Astrocyte of the spinal cord (primary cell): ENCODE measurements at regions not wholly inside any gene's neighbourhood (a gene's known extent, or its start where the extent isn't known, plus 50 kb on each side); places are given as distances from the start of the nearest gene placed in this dataset.
A peak's percentile ranks its signal among the peaks of the same experiment; 100 is the strongest.

Source experiments
- DNase-seq: peaks from one replicate; pipeline ENCODE4 v3.0.0; 2011; ENCODE audit warnings: low read depth, low spot score
- H3K4me3 ChIP-seq: 2 replicates; pipeline ENCODE4 v1.5.1; 2011; ENCODE audit warnings: low read depth, mild to moderate bottlenecking, low read length, moderate library complexity
- CTCF ChIP-seq: IDR thresholded peaks from 2 replicates; pipeline ENCODE4 v1.5.1; 2012; ENCODE audit warnings: low read depth, mild to moderate bottlenecking, low read length, inconsistent platforms
- in situ Hi-C: cut with HindIII; loops from 2 replicates; pipeline ENCODE4 v1.10.0; 2017; ENCODE audit warnings: low sequenced_read_pairs

DNA sequence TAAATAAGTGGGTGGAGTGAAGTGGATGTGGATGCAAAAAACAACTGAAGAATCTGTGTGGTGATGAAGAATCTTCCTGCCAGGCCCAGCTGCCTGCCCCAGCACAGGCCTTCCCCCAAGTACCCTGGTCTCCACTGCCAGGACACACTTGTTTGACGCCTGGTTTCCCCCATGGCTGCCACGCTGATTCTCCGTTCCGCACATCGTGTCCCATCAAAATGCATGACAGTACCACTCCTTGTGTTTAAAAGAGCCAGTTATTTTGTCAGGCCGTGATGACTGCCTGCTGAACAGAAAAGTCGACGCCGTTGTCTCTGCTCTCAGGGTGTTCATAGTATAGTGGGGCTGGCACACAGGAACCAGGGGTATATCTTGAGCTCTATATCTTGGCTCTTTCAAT is 50.3 kb upstream of the KYNU start:
- DNase-seq: no peak
- in situ Hi-C loops: no loop called here
- H3K4me3 ChIP-seq: no peak overlapping the region
- TF ChIP-seq CTCF: no peak

GRCh38 chr2:142825861-142826260 is 51.6 kb upstream of the KYNU start:
- TF ChIP-seq CTCF: no peak
- DNase-seq: peak; percentile 23
- in situ Hi-C loops: no loop called here
- no peak overlapping the region for H3K4me3 ChIP-seq

DNA sequence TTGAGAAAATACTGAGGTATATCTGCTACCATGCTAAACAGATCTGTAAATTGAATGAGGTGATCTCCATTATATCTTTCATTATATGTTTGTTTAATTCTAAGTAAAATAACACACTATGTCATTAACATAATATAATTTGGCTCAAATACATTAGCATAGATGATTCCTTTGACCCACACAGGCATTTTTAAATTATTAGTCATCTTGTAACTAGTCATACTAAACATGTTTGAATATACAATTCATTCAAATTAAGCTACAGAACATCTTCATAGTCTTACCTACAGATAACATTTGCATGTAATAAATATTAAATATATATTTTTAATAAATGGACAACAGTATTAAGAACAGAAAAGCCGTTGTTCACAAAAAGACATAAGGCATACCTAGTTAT is 52.7 kb upstream of the KYNU start:
- DNase-seq: no peak
- no peak overlapping the region for H3K4me3 ChIP-seq
- TF ChIP-seq CTCF: no peak
- in situ Hi-C loops: no loop called here

GRCh38 chr2:142822190-142822589 is 55.3 kb upstream of the KYNU start:
- no peak for DNase-seq
- in situ Hi-C loops: no loop called here

GRCh38 chr2:142819411-142819810 is 58.1 kb upstream of the KYNU start:
- no peak overlapping the region for H3K4me3 ChIP-seq
- no peak for TF ChIP-seq CTCF
- peak; percentile 4 for DNase-seq
- in situ Hi-C loops: no loop called here

More at GRCh38 chr2:142822190-142822589, 55.3 kb upstream of the KYNU start:
- H3K4me3 ChIP-seq: no peak overlapping the region
- TF ChIP-seq CTCF: no peak

DNA sequence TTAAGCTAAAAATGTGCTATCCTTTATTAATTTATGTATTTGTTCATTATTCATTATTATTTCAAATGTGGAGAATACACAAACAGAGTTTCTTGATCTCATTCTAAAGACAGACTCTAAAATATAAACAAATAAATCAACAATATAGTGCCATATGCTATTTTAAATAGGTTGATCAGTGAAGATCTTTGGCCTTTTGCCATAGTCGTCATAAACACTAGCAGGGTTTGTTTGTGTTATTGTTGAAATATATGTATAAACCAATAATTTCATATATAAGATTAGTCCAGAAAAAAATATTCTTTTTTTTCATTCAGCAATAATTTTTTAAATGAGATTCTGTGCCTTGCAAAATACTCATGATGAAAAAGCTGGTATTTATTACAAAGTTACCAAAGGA is 62.1 kb upstream of the KYNU start:
- in situ Hi-C loops: no loop called here
- no peak for DNase-seq
- TF ChIP-seq CTCF: no peak
- H3K4me3 ChIP-seq: no peak overlapping the region
